GM12892 (cell line): ENCODE measurements at regions not wholly inside any gene's neighbourhood (a gene's known extent, or its start where the extent isn't known, plus 50 kb on each side); places are given as distances from the start of the nearest gene placed in this dataset.

Experiments used
- POLR2A ChIP-seq: IDR thresholded peaks from 2 replicates; pipeline ENCODE4 v1.6.1; 2011; ENCODE audit warnings: low read depth, low read length, control low read depth
- TAF1 ChIP-seq: IDR thresholded peaks from 2 replicates; pipeline ENCODE4 v1.6.1; 2011; ENCODE audit warnings: low read depth, mild to moderate bottlenecking, control low read depth, low read length, borderline replicate concordance

- no peak for TF ChIP-seq POLR2A
- TF ChIP-seq TAF1: no peak
These were observed 649.4 kb downstream of the CDH9 start for GRCh38 chr5:26388976-26389375.
